Suprapubic skin (tissue), 4 donors: ENCODE measurements at regions not wholly inside any gene's neighbourhood (a gene's known extent, or its start where the extent isn't known, plus 50 kb on each side); places are given as distances from the start of the nearest gene placed in this dataset.

Experiments used
- DNase-seq, 2 donors: peaks; one replicate each; pipeline ENCODE4 v3.0.0-alpha.2; 2019; ENCODE audit warnings: low spot score in 2 of 2
- H3K27ac ChIP-seq: fragments of 200-600 bp; sonication (generic); one replicate; pipeline ENCODE4 v1.5.1; 2019
- H3K27me3 ChIP-seq: fragments of 200-600 bp; sonication (generic); one replicate; pipeline ENCODE4 v1.5.1; 2019
- H3K36me3 ChIP-seq: fragments of 200-600 bp; sonication (generic); one replicate; pipeline ENCODE4 v1.5.1; 2019
- H3K4me1 ChIP-seq: fragments of 200-600 bp; sonication (generic); one replicate; pipeline ENCODE4 v1.5.1; 2019
- H3K4me3 ChIP-seq: fragments of 200-600 bp; sonication (generic); one replicate; pipeline ENCODE4 v1.5.1; 2019; ENCODE audit warnings: mild to moderate bottlenecking
- H3K9me3 ChIP-seq: fragments of 200-600 bp; sonication (generic); one replicate; pipeline ENCODE4 v1.5.1; 2019
- EP300 ChIP-seq: sonication (generic); formaldehyde crosslinking; IDR thresholded peaks from one replicate; pipeline ENCODE4 v1.6.1; 2017; ENCODE audit warnings: antibody characterized with exemption
- POLR2A ChIP-seq, 2 donors: fragments of 450-650 bp; IDR thresholded peaks; one replicate each; pipeline ENCODE4 v1.6.1; 2017; ENCODE audit warnings: antibody characterized with exemption in 2 of 2, mild to moderate bottlenecking in 2 of 2, moderate library complexity in 2 of 2
- POLR2AphosphoS5 ChIP-seq, 3 donors: sonication (generic); formaldehyde crosslinking; IDR thresholded peaks; one replicate each; pipeline ENCODE4 v1.6.1; 2017; ENCODE audit warnings: antibody characterized with exemption in 3 of 3
- WGBS: methylation state at CpG from one replicate; pipeline ENCODE4 v1.1.5; 2018; 5-methylcytosine and 5-hydroxymethylcytosine counted together
- TF ChIP-seq, protein P1 (sequence below), 2 donors: fragments of 200-600 bp in 1 of 2; fragments of 450-650 bp in 1 of 2; sonication (generic) in 1 of 2; IDR thresholded peaks; one replicate each; pipeline ENCODE4 v1.5.1; 2016 to 2019; ENCODE audit warnings: antibody characterized with exemption in 2 of 2, mild to moderate bottlenecking in 1 of 2, moderate library complexity in 1 of 2

DNA sequence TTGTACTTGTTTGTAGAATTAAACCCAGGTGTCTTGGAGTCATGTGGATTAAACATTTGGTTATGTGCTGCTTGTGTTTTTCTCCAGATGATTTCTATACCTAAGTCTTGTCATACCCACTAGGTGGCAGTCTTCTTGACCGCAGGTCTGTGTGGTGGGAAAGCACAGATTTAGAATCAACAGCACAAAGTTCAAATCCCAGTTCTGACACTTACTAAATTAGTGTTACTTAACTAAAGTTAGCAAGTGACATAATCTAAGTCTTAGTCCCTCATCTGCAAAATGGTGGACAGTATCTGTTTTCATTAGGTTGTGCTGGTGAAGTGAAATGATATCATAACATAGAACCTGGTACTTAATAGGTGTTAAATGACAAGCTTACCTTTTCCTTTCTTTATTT, 151.0 kb upstream of the ARHGAP5 start:
- Histone ChIP-seq H3K4me3 (no peak overlapping the region), H3K4me1 (peaks cover 3% of the 10 kb centered on the region), H3K9me3 (no peaks in the 10 kb centered on the region), H3K27ac (no peak overlapping the region), H3K36me3 (no peaks in the 10 kb centered on the region), H3K27me3 (no peaks in the 10 kb centered on the region)
- WGBS, result 61% methylated on average over 1 of the region's 1 CpG
- TF ChIP-seq, protein P1, sequence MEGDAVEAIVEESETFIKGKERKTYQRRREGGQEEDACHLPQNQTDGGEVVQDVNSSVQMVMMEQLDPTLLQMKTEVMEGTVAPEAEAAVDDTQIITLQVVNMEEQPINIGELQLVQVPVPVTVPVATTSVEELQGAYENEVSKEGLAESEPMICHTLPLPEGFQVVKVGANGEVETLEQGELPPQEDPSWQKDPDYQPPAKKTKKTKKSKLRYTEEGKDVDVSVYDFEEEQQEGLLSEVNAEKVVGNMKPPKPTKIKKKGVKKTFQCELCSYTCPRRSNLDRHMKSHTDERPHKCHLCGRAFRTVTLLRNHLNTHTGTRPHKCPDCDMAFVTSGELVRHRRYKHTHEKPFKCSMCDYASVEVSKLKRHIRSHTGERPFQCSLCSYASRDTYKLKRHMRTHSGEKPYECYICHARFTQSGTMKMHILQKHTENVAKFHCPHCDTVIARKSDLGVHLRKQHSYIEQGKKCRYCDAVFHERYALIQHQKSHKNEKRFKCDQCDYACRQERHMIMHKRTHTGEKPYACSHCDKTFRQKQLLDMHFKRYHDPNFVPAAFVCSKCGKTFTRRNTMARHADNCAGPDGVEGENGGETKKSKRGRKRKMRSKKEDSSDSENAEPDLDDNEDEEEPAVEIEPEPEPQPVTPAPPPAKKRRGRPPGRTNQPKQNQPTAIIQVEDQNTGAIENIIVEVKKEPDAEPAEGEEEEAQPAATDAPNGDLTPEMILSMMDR (IDR thresholded peaks at IDR 0.05), result peak in 1 of 2 donors; percentile 19
- TF ChIP-seq POLR2AphosphoS5 (IDR thresholded peaks at IDR 0.05), result no peak
- no peak for TF ChIP-seq POLR2A (IDR thresholded peaks at IDR 0.05)
- TF ChIP-seq EP300, result no peak
- DNase-seq, result no peak

DNA sequence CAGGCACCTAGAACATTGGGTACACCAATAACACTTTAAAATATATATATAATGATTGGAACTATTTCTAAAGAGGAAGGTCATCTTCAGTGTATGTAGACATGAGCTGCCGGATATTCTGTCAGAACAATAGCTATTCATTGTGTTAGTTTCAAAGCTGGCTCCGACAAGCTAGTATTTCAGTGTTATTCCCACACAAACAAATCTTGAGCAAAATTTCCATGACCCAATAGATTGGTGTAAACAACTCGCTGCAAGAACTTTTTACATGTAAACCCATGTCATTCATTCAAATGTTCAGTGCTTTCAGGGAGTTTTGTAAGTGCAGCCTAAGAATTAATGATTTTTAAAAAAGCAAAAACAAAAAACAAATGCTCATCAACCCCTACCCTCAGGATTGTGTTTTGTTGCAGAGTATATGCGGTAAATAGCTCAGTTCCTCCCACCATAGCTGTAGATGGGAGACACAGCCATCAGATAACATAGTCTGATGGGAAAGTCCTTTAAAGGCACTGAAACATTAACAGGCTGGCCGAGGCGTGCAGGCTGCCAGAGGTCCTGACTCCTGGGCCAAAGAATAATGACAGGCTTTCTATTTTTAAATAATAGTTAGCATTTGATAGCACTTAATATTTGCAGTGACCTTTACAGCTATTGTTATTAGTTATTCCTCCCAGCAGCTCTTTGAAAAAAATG, 150.3 kb upstream of the ARHGAP5 start:
- DNase-seq, result no peak

DNA sequence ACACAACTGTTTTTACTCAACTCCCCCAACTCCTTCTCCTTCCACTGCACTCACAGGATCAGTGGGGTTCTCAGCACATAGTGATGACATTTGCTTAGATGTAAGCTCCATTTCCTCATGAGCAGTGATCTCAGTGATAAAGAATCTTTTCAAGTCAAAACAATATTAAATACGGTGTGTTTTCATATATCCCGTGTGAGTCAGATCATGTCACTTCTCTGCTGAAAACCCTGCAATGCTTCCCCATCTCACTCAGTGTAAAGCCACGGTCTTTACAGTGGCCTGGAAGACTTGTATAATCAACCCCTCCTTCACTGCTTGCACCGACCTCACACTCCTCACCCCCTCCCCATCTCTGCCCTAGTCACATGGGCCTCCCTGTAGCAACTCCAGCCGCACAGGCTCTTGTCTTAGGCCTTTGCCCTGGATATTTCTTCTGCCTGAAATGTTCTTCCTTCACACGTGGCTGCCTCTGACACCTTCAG, 149.7 kb upstream of the ARHGAP5 start:
- no peak for DNase-seq
- Histone ChIP-seq H3K4me3 (no peak overlapping the region), H3K4me1 (peaks cover 3% of the 10 kb centered on the region), H3K27ac (no peak overlapping the region), H3K36me3 (no peaks in the 10 kb centered on the region), H3K9me3 (no peaks in the 10 kb centered on the region), H3K27me3 (no peaks in the 10 kb centered on the region)
- TF ChIP-seq, protein P1 (IDR thresholded peaks at IDR 0.05), result no peak
- no peak for TF ChIP-seq POLR2AphosphoS5 (IDR thresholded peaks at IDR 0.05)
- TF ChIP-seq POLR2A (IDR thresholded peaks at IDR 0.05), result no peak
- 43% methylated on average over 6 of the region's 6 CpGs for WGBS

More for the DNA sequence above, 150.3 kb upstream of the ARHGAP5 start:
- WGBS, result 79% methylated on average over 6 of the region's 6 CpGs
- Histone ChIP-seq H3K27me3 (no peaks in the 10 kb centered on the region), H3K9me3 (no peaks in the 10 kb centered on the region), H3K4me1 (peaks cover 3% of the 10 kb centered on the region), H3K4me3 (no peak overlapping the region), H3K36me3 (no peaks in the 10 kb centered on the region), H3K27ac (peak overlapping the region; percentile 33)
- no peak for TF ChIP-seq POLR2A (IDR thresholded peaks at IDR 0.05)
- no peak for TF ChIP-seq EP300
- TF ChIP-seq, protein P1 (IDR thresholded peaks at IDR 0.05), result no peak
- no peak for TF ChIP-seq POLR2AphosphoS5 (IDR thresholded peaks at IDR 0.05)

DNA sequence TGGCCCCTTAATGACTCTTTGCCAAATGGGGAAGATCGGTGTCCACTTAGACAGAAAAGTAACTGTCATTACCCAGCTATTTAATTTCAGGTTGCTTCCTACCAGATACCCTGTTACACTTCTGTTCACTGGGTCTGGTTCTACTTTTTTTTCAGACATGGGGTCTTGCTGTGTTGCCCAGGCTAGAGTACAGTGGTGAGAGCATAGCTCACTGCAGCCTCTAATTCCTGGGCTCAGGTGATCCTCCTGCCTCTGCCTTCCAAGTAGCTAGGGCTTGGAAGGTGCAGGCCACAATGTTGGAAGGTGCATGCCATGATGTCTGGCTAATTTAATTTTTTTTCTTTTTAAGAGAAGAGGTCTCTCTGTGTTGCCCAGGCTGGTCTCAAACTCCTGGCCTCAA, 147.0 kb upstream of the ARHGAP5 start:
- Histone ChIP-seq H3K36me3 (no peaks in the 10 kb centered on the region), H3K27me3 (no peaks in the 10 kb centered on the region), H3K4me1 (peaks cover 3% of the 10 kb centered on the region), H3K4me3 (no peak overlapping the region), H3K9me3 (no peaks in the 10 kb centered on the region), H3K27ac (no peak overlapping the region)
- TF ChIP-seq POLR2AphosphoS5 (IDR thresholded peaks at IDR 0.05), result no peak
- WGBS, result 100% methylated on average over 1 of the region's 1 CpG
- no peak for DNase-seq

DNA sequence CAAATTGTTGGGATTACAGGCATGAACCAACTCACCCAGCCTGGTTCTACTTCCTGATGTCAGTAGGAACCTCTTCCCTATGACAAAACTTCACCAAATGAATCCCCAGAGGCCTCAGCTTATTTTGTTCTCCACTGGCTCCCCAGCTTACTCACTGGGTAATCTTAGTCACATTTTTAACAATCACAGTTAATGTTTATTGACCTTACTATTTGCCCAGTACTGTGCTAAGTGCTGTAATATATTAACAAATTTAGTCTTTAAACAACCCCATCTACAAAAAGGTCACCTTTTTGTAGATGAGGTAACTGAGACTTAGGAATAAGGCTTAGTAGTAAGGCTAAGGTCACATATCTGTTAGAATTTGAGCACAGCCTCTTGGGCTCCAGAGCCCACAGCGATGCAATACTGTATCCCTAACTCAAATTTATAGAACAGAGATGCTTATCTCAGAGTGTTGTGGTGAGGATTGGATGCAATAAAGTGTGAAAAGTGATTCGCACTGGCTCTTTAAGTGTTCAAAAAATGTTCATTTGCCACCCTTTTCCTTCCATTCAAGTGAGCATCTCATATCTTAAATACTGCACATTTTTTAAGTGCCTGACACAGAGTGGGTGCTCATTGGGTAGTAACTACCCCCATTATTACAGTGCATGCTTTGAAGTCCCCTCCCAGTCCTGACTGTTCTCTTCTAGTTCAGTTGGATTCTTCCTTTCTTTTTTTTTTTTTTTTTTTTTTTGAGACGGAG, 146.4 kb upstream of the ARHGAP5 start:
- Histone ChIP-seq H3K36me3 (no peaks in the 10 kb centered on the region), H3K9me3 (no peaks in the 10 kb centered on the region), H3K27ac (no peak overlapping the region), H3K4me1 (peaks cover 3% of the 10 kb centered on the region), H3K4me3 (no peak overlapping the region), H3K27me3 (no peaks in the 10 kb centered on the region)
- 91% methylated on average over 3 of the region's 3 CpGs for WGBS
- no peak for DNase-seq
- TF ChIP-seq, protein P1 (IDR thresholded peaks at IDR 0.05), result no peak
- TF ChIP-seq POLR2AphosphoS5 (IDR thresholded peaks at IDR 0.05), result no peak
- no peak for TF ChIP-seq POLR2A (IDR thresholded peaks at IDR 0.05)
- TF ChIP-seq EP300, result no peak
